ENCODE measurements at regions not wholly inside any gene's neighbourhood (a gene's known extent, or its start where the extent isn't known, plus 50 kb on each side); places are given as distances from the start of the nearest gene placed in this dataset.
"Not testable (repeated sequence)": the region's sequence is repeated elsewhere in the genome, so short reads cannot be mapped to it uniquely, and the experiment has no call there.

DNA sequence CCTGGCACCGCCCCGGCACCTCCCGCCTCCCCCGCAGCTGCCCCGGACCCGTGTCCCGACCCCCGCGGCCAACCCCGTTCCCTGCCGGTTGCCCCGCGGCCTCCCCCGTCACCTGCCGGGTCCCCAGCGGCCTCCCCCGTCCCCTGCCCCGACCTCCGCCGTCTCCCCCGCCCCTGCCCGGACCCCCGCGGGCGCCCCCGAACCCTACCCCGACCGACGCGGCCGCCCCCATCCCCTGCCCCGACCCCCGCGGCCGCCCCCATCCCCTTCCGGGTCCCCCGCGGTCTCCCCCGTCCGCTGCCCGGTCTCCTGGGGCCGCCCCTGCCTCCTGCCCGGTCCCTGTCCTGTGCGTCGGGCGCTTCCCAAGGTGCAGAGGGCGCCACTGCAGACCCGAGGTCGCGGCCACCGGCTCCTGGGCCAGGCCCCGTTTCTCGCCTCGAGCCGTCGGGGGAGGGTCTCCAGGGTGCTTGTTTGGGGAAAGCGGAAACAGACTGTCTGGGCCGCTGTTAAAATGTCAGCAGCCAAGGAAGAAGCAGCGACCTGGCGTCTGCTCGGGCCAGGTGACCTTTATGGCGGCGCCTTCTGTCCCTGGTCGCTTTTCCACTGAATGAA lies 51.6 kb upstream of the APOD start:
- DNase-seq (ENCODE audit: low spot score): not testable (repeated sequence)

DNA sequence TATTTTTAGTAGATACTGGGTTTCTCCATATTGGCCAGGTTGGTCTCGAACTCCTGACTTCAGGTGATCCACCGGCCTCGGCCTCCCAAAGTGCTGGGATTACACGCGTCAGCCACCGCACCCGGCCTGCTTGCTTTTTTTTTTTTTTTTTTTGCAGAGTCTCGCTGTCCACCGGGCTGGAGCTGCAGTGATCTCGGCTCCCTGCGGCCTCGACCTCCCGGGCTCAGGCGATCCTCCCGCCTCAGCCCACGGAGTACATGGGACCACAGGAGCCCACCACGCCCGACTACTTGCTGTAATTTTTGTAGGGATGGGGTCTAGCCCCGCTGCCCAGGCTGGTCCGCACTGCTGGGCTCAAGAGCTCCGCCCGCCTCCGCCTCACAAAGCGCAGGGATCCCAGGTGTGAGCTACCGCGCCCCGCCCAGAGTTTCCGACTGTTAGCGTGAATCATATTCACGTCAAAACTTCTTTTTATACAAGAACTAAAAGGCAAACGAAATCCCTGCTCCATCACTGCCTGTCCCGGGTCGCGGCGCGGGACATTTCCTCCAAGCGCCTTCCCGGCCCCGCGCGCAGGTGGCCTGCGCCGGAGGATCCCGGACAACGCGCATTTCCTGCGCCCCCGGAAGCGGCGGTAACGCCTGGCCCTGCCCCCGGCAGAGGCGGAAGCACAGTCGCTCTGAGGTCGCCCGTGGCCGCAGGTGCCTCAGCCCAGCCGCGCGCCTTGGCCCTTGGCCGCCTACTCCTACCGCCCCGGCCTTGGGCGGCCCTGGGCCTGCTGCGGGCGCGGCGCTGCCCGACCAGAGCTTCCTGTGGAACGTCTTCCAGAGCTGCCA lies 50.9 kb upstream of the APOD start:
- DNase-seq (ENCODE audit: low spot score): not testable (repeated sequence)
